Spleen (tissue), 11 donors: ENCODE measurements at regions not wholly inside any gene's neighbourhood (a gene's known extent, or its start where the extent isn't known, plus 50 kb on each side); places are given as distances from the start of the nearest gene placed in this dataset.

Experiments used
- DNase-seq: peaks from one replicate; pipeline ENCODE4 v3.0.0-alpha.2; 2020
- H3K27ac ChIP-seq, 8 donors: fragments of 200-600 bp; sonication (generic) in 7 of 8; 1 replicate in 4 of 8; 2 replicates in 4 of 8; pipeline versions ENCODE4 v1.5.0 to v1.8.0; 2016 to 2021; ENCODE audit warnings: inconsistent platforms in 4 of 8, mild to moderate bottlenecking in 4 of 8, moderate library complexity in 1 of 8
- H3K27me3 ChIP-seq, 7 donors: fragments of 200-600 bp; sonication (generic) in 6 of 7; replicated peaks in 1 of 7; 1 replicate in 4 of 7; 2 replicates in 3 of 7; pipeline versions ENCODE4 v1.5.0 to v1.8.0; 2016 to 2021; ENCODE audit warnings: inconsistent platforms in 3 of 7, mild to moderate bottlenecking in 1 of 7
- H3K36me3 ChIP-seq, 6 donors: fragments of 200-600 bp; sonication (generic) in 5 of 6; 1 replicate in 4 of 6; 2 replicates in 2 of 6; pipeline versions ENCODE4 v1.5.0 to v1.8.0; 2016 to 2021; ENCODE audit warnings: inconsistent platforms in 2 of 6
- H3K4me1 ChIP-seq, 6 donors: fragments of 200-600 bp; sonication (generic) in 5 of 6; 1 replicate in 3 of 6; 2 replicates in 3 of 6; pipeline versions ENCODE4 v1.5.0 to v1.8.0; 2016 to 2021; ENCODE audit warnings: inconsistent platforms in 3 of 6
- H3K4me3 ChIP-seq, 8 donors: fragments of 200-600 bp; sonication (generic) in 7 of 8; 1 replicate in 4 of 8; 2 replicates in 4 of 8; pipeline versions ENCODE4 v1.5.0 to v1.8.0; 2016 to 2021; ENCODE audit warnings: inconsistent platforms in 4 of 8, mild to moderate bottlenecking in 4 of 8, moderate library complexity in 2 of 8
- H3K9me3 ChIP-seq, 8 donors: fragments of 200-600 bp; sonication (generic) in 7 of 8; 1 replicate in 4 of 8; 2 replicates in 4 of 8; pipeline versions ENCODE4 v1.5.0 to v1.8.0; 2016 to 2021; ENCODE audit warnings: inconsistent platforms in 4 of 8
- CTCF ChIP-seq, 11 experiments: fragments of 200-600 bp in 7 of 11; fragments of 450-650 bp in 4 of 11; sonication (generic) in 4 of 11; IDR thresholded peaks in 8 of 11; conservative IDR thresholded peaks in 3 of 11; 1 replicate in 7 of 11; 2 replicates in 4 of 11; pipeline versions ENCODE4 v1.4.0 to v1.8.0; 2016 to 2021; ENCODE audit warnings: antibody characterized with exemption in 11 of 11, inconsistent platforms in 4 of 11, mild to moderate bottlenecking in 1 of 11
- POLR2A ChIP-seq, 3 donors: fragments of 450-650 bp; IDR thresholded peaks; one replicate each; pipeline ENCODE4 v1.5.1; 2017; ENCODE audit warnings: antibody characterized with exemption in 3 of 3, mild to moderate bottlenecking in 1 of 3
- POLR2AphosphoS5 ChIP-seq, 3 donors: sonication (generic); formaldehyde crosslinking; IDR thresholded peaks; one replicate each; pipeline ENCODE4 v1.5.1; 2017; ENCODE audit warnings: antibody characterized with exemption in 3 of 3
- WGBS, 5 donors: extraction: QIAGEN DNeasy Blood & Tissue Kit in 3 of 5; methylation state at CpG; one replicate each; pipeline versions ENCODE4 v1.1.5 to v1.1.7; 2013 to 2018; 5-methylcytosine and 5-hydroxymethylcytosine counted together
- intact Hi-C: fragments of 100-400 bp; cut with DNase I; formaldehyde crosslinking; loops from one replicate; pipeline ENCODE4 v1.15.0; 2023; ENCODE audit warnings: low total_unique reads
- donor health status: healthy with polysubstance abuse.
- donor health status: DM: no; HTN: no; CAD: no; lungs with moderate emphysema.
- donor health status: DM: no; HTN: no; CAD: no.
- donor health status: Bipolar disorder and iron deficiency.
- donor health status: healthy.
- donor health status: DM: no; HTN: no; CAD: no.
- donor health status: DM: yes; HTN: yes; CAD: no.

DNA sequence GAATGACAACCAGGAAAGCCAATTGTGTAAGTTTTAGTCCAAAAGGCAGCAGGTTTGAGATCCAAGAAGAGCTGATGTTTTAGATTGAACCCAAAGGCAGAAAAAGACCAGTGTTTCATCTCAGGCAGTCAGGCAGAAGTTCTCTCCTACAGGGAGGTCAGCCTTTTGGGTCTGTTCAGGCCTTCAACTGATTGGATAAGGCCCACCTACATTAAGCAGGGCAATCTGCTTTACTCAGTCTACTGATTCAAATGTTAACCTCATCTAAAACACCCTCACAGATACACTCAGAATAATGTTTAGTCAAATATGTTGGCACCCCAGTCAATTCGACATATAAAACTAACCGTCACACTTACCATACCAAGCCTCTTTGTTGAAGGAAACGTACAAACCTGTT, 134.2 kb upstream of the NEIL3 start:
- no peak for TF ChIP-seq POLR2A (IDR thresholded peaks at IDR 0.05)
- TF ChIP-seq POLR2AphosphoS5 (IDR thresholded peaks at IDR 0.05): no peak
- TF ChIP-seq CTCF (IDR thresholded peaks at IDR 0.05 in 8 of 11, conservative IDR thresholded peaks at IDR 0.05 in 3 of 11): no peak
- H3K9me3 ChIP-seq: peaks cover 0 to 17% (median 8%) of the 10 kb centered on the region in 8 donors
- no peaks in the 10 kb centered on the region for H3K4me1 ChIP-seq
- no peak overlapping the region for H3K4me3 ChIP-seq
- 82 to 92% (median 91%) methylated on average over 3 of the region's 3 CpGs for WGBS, 5 donors
- H3K27me3 ChIP-seq: no peaks in the 10 kb centered on the region
- intact Hi-C loops: no loop called here
- DNase-seq: no peak
- no peak overlapping the region for H3K27ac ChIP-seq
- no peaks in the 10 kb centered on the region for H3K36me3 ChIP-seq

DNA sequence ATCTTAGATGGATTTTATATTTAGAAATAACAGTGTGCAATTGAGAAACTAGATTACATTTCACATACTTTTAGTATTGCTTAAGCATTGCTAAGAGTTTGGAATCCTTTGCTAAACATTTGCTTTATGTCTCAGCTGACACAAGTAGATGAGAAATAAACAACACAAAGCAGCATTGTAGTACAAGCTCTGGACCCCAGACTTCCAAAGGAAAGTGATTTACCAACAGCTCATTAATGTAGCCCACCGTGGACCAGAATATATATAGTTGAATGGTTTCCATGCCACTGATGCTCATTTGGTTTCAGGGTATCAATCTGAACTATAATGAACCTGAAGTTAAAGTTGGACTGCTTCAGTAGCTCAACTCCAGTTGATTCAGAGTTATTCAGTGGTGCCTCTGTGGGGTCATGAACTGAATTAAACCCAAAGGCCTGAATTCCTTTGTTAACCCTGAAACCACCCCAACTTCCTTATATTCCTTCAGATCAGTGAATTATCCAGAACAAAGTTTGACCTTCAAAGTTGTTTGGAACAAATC, 132.1 kb upstream of the NEIL3 start:
- TF ChIP-seq POLR2AphosphoS5 (IDR thresholded peaks at IDR 0.05): no peak
- TF ChIP-seq CTCF (IDR thresholded peaks at IDR 0.05 in 8 of 11, conservative IDR thresholded peaks at IDR 0.05 in 3 of 11): no peak
- TF ChIP-seq POLR2A (IDR thresholded peaks at IDR 0.05): no peak
- 64 to 79% (median 70%) methylated on average over 1 of the region's 1 CpG for WGBS, 5 donors
- H3K27ac ChIP-seq: no peak overlapping the region
- H3K4me1 ChIP-seq: no peaks in the 10 kb centered on the region
- H3K36me3 ChIP-seq: no peaks in the 10 kb centered on the region
- no peak overlapping the region for H3K4me3 ChIP-seq
- H3K27me3 ChIP-seq: no peaks in the 10 kb centered on the region
- DNase-seq: no peak
- intact Hi-C loops: no loop called here
- peaks cover 0 to 6% (median 0%) of the 10 kb centered on the region in 8 donors for H3K9me3 ChIP-seq

- Histone ChIP-seq H3K27ac (no peak overlapping the region), H3K36me3 (no peaks in the 10 kb centered on the region), H3K27me3 (no peaks in the 10 kb centered on the region), H3K4me3 (no peak overlapping the region), H3K4me1 (no peaks in the 10 kb centered on the region), H3K9me3 (peaks cover 0 to 2% (median 0%) of the 10 kb centered on the region in 8 donors)
- intact Hi-C loops: no loop called here
- TF ChIP-seq POLR2AphosphoS5 (IDR thresholded peaks at IDR 0.05) (no peak), CTCF (IDR thresholded peaks at IDR 0.05 in 8 of 11, conservative IDR thresholded peaks at IDR 0.05 in 3 of 11) (no peak), POLR2A (IDR thresholded peaks at IDR 0.05) (no peak)
- no peak for DNase-seq
- WGBS, 5 donors: 55 to 66% (median 63%) methylated on average over 1 of the region's 1 CpG
Measured at GRCh38 chr4:177178246-177178645, 131.4 kb upstream of the NEIL3 start.

DNA sequence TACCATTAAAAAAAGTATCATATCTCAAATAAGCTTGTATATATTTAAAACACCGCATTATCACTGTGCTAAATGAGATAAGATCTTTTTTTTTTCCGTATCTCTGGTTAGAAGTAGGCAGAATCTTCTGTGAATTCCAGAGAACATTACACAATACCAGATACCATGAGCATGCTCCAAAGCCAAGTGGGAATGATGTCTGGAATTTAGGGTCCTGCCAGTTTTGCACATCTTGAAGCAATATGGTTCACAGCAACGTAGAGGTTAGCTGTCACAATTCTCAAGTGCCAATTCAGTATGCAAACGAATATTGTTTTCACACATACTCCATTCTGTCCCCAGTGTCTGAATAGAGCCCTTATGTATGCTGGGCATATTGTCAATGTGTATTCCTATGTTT, 127.5 kb upstream of the NEIL3 start:
- WGBS, 5 donors: 71 to 82% (median 75%) methylated on average over 4 of the region's 4 CpGs
- Histone ChIP-seq H3K27me3 (no peaks in the 10 kb centered on the region), H3K27ac (no peak overlapping the region), H3K4me1 (no peaks in the 10 kb centered on the region), H3K4me3 (no peak overlapping the region), H3K9me3 (no peaks in the 10 kb centered on the region), H3K36me3 (no peaks in the 10 kb centered on the region)
- DNase-seq: no peak
- no peak for TF ChIP-seq POLR2A (IDR thresholded peaks at IDR 0.05)
- intact Hi-C loops: no loop called here

DNA sequence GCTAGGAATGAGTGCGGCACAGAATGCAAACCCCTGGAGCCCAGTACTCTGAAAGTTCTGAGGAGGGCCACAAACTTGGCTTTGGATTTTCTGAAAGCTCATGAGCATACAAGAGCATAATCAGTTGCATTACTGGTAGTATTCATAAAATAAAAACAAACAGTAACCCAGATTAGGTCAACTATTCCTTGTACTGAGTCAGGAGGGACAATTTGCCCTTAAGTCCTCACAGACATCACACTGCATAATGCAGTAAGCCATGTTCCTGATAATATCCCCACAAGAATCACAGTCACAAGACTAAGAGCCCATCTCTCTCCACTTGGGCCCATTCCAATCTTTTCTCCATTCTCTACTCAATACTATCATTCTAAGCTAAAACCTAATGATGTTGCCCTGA, 126.9 kb upstream of the NEIL3 start:
- H3K4me1 ChIP-seq: no peaks in the 10 kb centered on the region
- no peaks in the 10 kb centered on the region for H3K36me3 ChIP-seq
- TF ChIP-seq POLR2A (IDR thresholded peaks at IDR 0.05) (no peak), POLR2AphosphoS5 (IDR thresholded peaks at IDR 0.05) (no peak), CTCF (IDR thresholded peaks at IDR 0.05 in 8 of 11, conservative IDR thresholded peaks at IDR 0.05 in 3 of 11) (no peak)
- no peaks in the 10 kb centered on the region for H3K9me3 ChIP-seq
- H3K27me3 ChIP-seq: no peaks in the 10 kb centered on the region
- intact Hi-C loops: no loop called here
- WGBS, 5 donors: 89 to 100% (median 94%) methylated on average over 1 of the region's 1 CpG
- H3K4me3 ChIP-seq: no peak overlapping the region
- no peak overlapping the region for H3K27ac ChIP-seq
- no peak for DNase-seq
